Astrocyte (in vitro differentiated cells and primary cell): ENCODE measurements at regions not wholly inside any gene's neighbourhood (a gene's known extent, or its start where the extent isn't known, plus 50 kb on each side); places are given as distances from the start of the nearest gene placed in this dataset.
"Not testable (repeated sequence)": the region's sequence is repeated elsewhere in the genome, so short reads cannot be mapped to it uniquely, and the experiment has no call there.

Experiments
- DNase-seq: peaks from one replicate; pipeline ENCODE4 v3.0.0-alpha.2; 2010; ENCODE audit warnings: low read depth
- FAIRE-seq: peaks from 2 replicates; lab custom pipeline; 2011; peaks lifted over from hg19 to GRCh38; lab: Jason Lieb, UNC
- H2AFZ ChIP-seq: 2 replicates; pipeline ENCODE4 v1.6.0; 2012; ENCODE audit warnings: low read depth, low read length, inconsistent platforms
- H3K27ac ChIP-seq: 2 replicates; pipeline ENCODE4 v1.5.1; 2011; ENCODE audit warnings: low read depth, low read length, inconsistent platforms
- H3K27me3 ChIP-seq: 2 replicates; pipeline ENCODE4 v1.6.0; 2011; ENCODE audit warnings: low read length, inconsistent platforms; ENCODE audit not compliant: insufficient read depth
- H3K36me3 ChIP-seq: 2 replicates; pipeline ENCODE4 v1.5.1; 2011; ENCODE audit warnings: low read length, inconsistent platforms; ENCODE audit not compliant: insufficient read depth
- H3K4me1 ChIP-seq: 2 replicates; pipeline ENCODE4 v1.5.1; 2011; ENCODE audit warnings: low read length, inconsistent platforms; ENCODE audit not compliant: insufficient read depth
- H3K4me2 ChIP-seq: 2 replicates; pipeline ENCODE4 v1.6.0; 2012; ENCODE audit warnings: low read length, inconsistent platforms
- H3K4me3 ChIP-seq: 2 replicates; pipeline ENCODE4 v1.5.1; 2011; ENCODE audit warnings: low read depth, mild to moderate bottlenecking, low read length, inconsistent platforms; ENCODE audit not compliant: insufficient read depth
- H3K79me2 ChIP-seq: 2 replicates; pipeline ENCODE4 v1.6.0; 2012; ENCODE audit warnings: mild to moderate bottlenecking, low read length, inconsistent platforms; ENCODE audit not compliant: insufficient read depth
- H3K9ac ChIP-seq: 2 replicates; pipeline ENCODE4 v1.6.0; 2012; ENCODE audit warnings: mild to moderate bottlenecking, low read length, inconsistent platforms
- H3K9me3 ChIP-seq: 2 replicates; pipeline ENCODE4 v1.5.1; 2012; ENCODE audit warnings: low read depth, mild to moderate bottlenecking, low read length, inconsistent platforms; ENCODE audit not compliant: insufficient read depth
- H4K20me1 ChIP-seq: 2 replicates; pipeline ENCODE4 v1.6.0; 2012; ENCODE audit warnings: low read length, inconsistent platforms; ENCODE audit not compliant: insufficient read depth
- H3K27ac Mint-ChIP-seq: one replicate; pipeline ENCODE4 v1.8.0; 2021; ENCODE audit warnings: mild to moderate bottlenecking, mixed read lengths; ENCODE audit not compliant: unreplicated experiment
- H3K27me3 Mint-ChIP-seq: one replicate; pipeline ENCODE4 v1.8.0; 2021; ENCODE audit warnings: low read depth, mixed read lengths; ENCODE audit not compliant: unreplicated experiment
- H3K36me3 Mint-ChIP-seq: one replicate; pipeline ENCODE4 v1.8.0; 2021; ENCODE audit warnings: low read depth, mixed read lengths; ENCODE audit not compliant: unreplicated experiment
- H3K4me1 Mint-ChIP-seq: one replicate; pipeline ENCODE4 v1.8.0; 2021; ENCODE audit warnings: low read depth, mixed read lengths; ENCODE audit not compliant: unreplicated experiment
- H3K4me3 Mint-ChIP-seq: one replicate; pipeline ENCODE4 v1.8.0; 2021; ENCODE audit warnings: mild to moderate bottlenecking, moderate library complexity, mixed read lengths; ENCODE audit not compliant: unreplicated experiment
- H3K9me3 Mint-ChIP-seq: one replicate; pipeline ENCODE4 v1.8.0; 2021; ENCODE audit warnings: mild to moderate bottlenecking, mixed read lengths; ENCODE audit not compliant: unreplicated experiment
- EZH2 ChIP-seq: IDR thresholded peaks from 2 replicates; pipeline ENCODE4 v1.6.1; 2012; ENCODE audit warnings: mild to moderate bottlenecking, low read length, inconsistent platforms; ENCODE audit not compliant: insufficient read depth
- TF ChIP-seq, protein P1 (sequence below): IDR thresholded peaks from 2 replicates; pipeline ENCODE4 v1.5.1; 2011; ENCODE audit warnings: low read depth, mild to moderate bottlenecking, inconsistent platforms, low read length, moderate library complexity; ENCODE audit not compliant: insufficient read depth

DNA sequence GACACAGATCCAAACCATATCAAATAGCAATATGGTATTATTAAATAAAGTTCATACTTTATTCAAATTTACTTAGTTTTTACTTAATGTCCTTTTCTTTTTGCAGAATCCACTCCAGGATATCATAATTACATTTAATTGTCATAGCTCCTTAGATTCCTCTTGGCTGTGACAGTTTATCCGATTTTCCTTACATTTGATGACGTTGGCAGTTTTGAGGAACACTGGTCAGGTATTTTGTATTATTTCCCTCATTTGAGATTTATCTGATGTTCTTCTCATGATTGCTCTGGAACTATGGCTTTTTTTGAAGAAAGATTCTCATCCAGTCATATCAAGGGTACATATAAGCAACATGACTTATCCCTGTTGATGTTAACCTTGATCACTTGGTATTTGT lies 198.3 kb upstream of the STAC start:
- Mint-ChIP-seq H3K27ac (no peak overlapping the region), H3K27me3 (peaks cover 2% of the 10 kb centered on the region), H3K36me3 (no peaks in the 10 kb centered on the region), H3K9me3 (peaks cover 1% of the 10 kb centered on the region), H3K4me1 (peaks cover 8% of the 10 kb centered on the region), H3K4me3 (no peak overlapping the region)
- no peaks in the 10 kb centered on the region for H3K79me2 ChIP-seq
- H3K4me2 ChIP-seq = no peak overlapping the region
- TF ChIP-seq EZH2 = no peak
- TF ChIP-seq, protein P1, sequence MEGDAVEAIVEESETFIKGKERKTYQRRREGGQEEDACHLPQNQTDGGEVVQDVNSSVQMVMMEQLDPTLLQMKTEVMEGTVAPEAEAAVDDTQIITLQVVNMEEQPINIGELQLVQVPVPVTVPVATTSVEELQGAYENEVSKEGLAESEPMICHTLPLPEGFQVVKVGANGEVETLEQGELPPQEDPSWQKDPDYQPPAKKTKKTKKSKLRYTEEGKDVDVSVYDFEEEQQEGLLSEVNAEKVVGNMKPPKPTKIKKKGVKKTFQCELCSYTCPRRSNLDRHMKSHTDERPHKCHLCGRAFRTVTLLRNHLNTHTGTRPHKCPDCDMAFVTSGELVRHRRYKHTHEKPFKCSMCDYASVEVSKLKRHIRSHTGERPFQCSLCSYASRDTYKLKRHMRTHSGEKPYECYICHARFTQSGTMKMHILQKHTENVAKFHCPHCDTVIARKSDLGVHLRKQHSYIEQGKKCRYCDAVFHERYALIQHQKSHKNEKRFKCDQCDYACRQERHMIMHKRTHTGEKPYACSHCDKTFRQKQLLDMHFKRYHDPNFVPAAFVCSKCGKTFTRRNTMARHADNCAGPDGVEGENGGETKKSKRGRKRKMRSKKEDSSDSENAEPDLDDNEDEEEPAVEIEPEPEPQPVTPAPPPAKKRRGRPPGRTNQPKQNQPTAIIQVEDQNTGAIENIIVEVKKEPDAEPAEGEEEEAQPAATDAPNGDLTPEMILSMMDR = no peak
- no peaks in the 10 kb centered on the region for H4K20me1 ChIP-seq
- H3K27ac ChIP-seq = no peak overlapping the region
- H3K9ac ChIP-seq = no peak overlapping the region
- no peaks in the 10 kb centered on the region for H3K36me3 ChIP-seq
- H2AFZ ChIP-seq = no peak overlapping the region
- no peak overlapping the region for H3K4me3 ChIP-seq
- H3K27me3 ChIP-seq = no peaks in the 10 kb centered on the region
- H3K9me3 ChIP-seq = no peaks in the 10 kb centered on the region
- DNase-seq (no peak), FAIRE-seq (no peak)
- peaks cover 8% of the 10 kb centered on the region for H3K4me1 ChIP-seq

DNA sequence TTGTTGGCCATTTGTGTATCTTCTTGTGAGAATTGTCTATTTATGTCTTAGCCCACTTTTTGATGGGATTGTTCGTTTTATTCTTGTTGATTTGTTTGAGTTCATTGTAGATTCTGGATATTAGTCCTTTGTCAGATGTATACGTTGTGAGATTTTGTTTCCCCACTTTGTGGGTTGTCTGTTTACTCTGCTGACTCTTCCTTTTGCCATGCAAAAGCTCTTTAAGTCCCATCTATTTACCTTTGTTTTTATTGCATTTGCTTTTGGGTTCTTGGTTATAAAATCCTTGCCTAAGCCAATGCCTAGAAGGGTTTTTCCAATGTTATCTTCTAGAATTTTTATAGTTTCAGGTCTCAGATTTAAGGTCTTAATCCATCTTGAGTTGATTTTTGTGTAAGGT lies 193.1 kb upstream of the STAC start:
- H3K36me3 ChIP-seq, H2AFZ ChIP-seq, H3K9me3 ChIP-seq, H3K27me3 ChIP-seq, H3K4me3 Mint-ChIP-seq, H3K79me2 ChIP-seq, H3K27ac ChIP-seq, H3K36me3 Mint-ChIP-seq, H3K4me3 ChIP-seq, H3K4me2 ChIP-seq, H3K4me1 ChIP-seq, H3K9me3 Mint-ChIP-seq, H3K9ac ChIP-seq, FAIRE-seq, H3K27me3 Mint-ChIP-seq, H3K27ac Mint-ChIP-seq, H3K4me1 Mint-ChIP-seq, DNase-seq, H4K20me1 ChIP-seq: not testable (repeated sequence)

DNA sequence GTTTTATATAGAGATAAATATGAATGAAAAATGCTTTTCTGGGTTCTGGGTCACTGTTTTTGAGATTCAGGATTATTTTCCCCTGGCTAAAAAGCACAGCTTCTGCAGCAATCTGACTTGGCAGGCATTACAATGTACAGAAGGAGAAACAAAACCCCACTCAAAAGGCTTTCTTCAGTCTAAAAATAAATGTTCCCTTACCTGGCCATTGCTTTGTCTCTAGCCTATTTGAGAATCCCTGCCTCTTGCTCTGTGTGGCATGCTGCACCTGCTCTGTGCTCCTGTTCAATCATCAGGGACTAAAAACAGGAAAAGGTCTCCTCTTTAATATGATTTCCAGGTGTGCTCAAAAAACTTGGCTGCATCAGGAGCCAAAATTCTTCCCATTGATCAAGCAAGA lies 187.4 kb upstream of the STAC start:
- no peaks in the 10 kb centered on the region for H4K20me1 ChIP-seq
- H3K4me3 ChIP-seq = no peak overlapping the region
- no peaks in the 10 kb centered on the region for H3K4me1 Mint-ChIP-seq
- no peaks in the 10 kb centered on the region for H3K27me3 Mint-ChIP-seq
- H3K4me2 ChIP-seq = no peak overlapping the region
- H3K27ac Mint-ChIP-seq = no peak overlapping the region
- H3K27me3 ChIP-seq = no peaks in the 10 kb centered on the region
- H2AFZ ChIP-seq = no peak overlapping the region
- DNase-seq = no peak
- H3K4me3 Mint-ChIP-seq = no peak overlapping the region
- no peak overlapping the region for H3K27ac ChIP-seq
- no peak for TF ChIP-seq EZH2
- TF ChIP-seq, protein P1 = no peak
- H3K9me3 ChIP-seq = no peaks in the 10 kb centered on the region
- no peak overlapping the region for H3K9ac ChIP-seq
- H3K79me2 ChIP-seq = no peaks in the 10 kb centered on the region
- H3K36me3 ChIP-seq = no peaks in the 10 kb centered on the region
- H3K4me1 ChIP-seq = peaks cover 6% of the 10 kb centered on the region
- no peaks in the 10 kb centered on the region for H3K9me3 Mint-ChIP-seq
- H3K36me3 Mint-ChIP-seq = no peaks in the 10 kb centered on the region
- no peak for FAIRE-seq
